ENCODE measurements at regions not wholly inside any gene's neighbourhood (a gene's known extent, or its start where the extent isn't known, plus 50 kb on each side); places are given as distances from the start of the nearest gene placed in this dataset.
"Not testable (repeated sequence)": the region's sequence is repeated elsewhere in the genome, so short reads cannot be mapped to it uniquely, and the experiment has no call there.

DNA sequence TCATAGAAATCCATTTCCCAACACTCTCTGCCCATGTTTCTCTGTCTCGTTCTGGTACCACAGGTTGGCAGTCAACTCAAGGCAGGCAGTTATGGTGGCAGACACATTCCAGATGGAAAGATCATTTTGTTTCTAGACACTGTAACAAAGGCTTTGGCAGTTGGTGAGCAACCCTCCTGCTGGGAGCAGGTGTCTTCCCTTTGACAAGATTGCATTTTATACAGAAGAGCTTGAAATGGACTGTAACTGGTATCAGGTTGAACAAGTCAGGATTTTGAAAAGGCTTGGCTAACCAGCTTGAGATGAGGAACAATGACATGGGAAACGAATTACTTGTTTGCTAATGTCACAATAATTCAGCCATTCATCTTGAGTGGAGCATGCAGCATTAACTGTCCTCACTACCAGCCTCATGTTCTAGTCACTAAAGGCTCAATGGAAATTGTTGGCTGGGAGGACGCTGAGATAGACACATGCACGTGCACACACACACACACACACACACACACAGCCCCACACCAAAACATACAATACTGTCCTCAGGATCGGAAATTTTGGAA, 170.0 kb downstream of the SEMA6D start:
- DNase-seq (ENCODE audit: low read depth) = no peak

DNA sequence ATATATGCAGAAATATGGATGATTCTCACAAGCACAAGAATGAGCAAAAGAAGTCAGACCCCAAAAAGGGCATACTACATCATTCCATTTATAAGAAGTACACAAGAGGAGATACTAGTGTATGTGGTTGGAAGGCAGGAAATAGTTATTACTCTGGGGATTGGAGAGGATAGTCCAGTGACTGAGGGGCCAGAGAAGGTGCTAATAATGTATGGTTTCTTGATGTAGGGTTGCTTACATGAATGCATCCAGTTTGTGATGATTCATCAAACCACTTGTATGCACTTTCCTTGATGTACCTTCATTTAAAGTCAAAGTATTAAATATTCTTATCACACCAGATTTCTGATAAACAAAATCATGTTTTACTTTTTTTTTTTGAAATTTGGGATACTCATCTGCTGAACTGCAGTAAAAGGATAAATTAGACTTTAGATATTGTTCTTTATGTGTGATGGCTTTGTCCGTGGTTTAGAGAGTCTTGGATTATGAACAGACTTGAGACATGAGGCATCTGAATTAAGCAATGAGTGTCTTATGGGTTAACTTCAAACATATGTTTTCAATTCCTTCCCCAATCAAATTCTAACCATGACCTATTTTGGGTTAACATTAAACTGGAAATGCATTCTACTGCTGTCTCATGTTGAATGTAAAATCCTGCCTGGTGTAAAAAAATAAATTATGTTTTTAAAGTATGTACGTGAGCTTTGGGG, 171.2 kb downstream of the SEMA6D start:
- DNase-seq (ENCODE audit: low read depth) = no peak

DNA sequence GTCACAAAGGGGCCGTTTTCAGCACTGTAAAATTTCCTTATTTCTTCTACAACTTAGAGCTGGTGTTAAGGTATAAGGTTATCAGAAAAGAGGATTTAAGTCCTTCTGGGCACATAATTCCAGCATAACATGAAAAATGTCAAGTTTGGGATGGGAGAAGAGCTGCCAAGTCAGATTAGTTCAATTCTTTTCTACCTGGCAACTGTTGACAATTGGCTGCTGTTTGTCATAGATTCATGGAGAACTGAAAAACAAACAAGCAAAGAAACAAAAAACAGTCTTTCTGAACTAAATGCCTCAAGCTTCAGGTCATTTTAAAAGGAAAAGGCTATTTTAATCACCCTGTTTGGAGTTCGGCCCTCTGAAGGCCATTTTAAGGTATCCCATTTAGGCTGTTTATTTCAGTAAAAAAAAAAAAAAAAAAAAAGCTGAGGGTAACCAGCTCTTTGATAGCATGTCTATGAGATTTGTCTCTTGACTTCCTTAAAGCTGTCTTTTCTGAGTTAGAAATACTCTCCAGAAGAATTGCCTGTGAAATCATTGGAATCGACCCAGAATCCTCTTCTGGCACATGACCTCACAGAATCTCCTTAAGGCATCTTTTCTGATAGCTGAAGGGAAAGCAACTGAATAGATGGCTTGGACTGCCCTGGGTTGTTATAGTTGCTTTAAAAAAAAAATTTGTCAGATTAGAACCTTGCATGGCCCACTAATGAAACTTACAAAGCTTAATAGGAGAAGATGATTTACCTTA, 173.3 kb downstream of the SEMA6D start:
- DNase-seq (ENCODE audit: low read depth) = no peak

DNA sequence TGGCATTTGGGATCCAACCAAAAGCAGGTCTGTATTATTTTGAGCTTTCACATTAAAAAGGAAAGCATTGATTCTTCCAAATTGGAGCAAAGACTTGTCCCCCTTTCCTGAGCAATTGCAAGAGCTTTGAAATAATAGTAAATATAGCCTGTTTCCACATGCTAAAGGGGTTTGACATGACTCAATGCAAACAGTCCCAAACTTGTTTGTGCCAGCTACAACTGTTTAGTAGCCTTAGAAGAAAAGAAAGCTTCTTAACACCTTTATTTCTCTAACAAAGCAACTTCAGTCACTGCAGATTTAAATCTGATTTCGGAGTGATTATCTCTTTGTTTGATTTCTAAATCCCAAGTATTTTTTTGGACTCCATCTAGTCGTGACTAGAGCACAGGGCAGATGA, 180.2 kb downstream of the SEMA6D start:
- no peak for DNase-seq (ENCODE audit: low read depth)

DNA sequence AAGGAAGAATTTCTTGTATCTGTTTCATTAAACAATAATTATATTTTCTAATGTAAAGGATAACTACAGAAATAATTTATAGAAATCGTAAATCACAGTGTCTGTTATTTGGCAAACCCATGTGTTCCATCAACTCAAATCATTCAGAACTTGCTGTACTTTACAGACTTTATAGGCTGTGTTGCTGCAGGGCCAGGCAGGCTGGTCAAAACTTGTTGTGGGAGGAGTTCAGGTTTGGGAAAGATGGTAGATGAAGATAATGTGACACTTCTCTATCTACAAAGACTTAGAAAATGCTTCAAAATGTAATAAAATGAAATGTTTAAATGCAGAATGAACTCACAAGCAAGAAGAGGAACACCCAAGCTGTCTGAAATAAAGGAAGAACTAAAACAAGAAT, 183.4 kb downstream of the SEMA6D start:
- DNase-seq (ENCODE audit: low read depth) = no peak

DNA sequence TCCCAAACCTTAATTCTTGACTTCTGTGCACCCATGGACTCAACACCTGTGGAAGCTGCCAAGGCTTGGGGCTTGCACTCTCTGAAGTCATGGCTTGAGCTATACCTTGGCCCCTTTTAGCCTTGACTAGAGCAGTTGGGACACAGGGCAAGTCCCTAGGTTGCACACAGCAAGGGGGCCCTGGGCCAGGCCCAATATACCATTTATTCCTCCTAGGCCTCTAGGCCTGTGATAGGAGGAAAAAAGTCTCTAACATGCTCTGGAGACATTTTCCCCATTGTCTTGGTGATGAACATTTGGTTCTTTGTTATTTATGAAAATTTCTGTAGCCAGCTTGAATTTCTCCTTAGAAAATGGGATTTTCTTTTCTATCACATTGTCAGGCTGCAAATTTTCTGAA, 186.1 kb downstream of the SEMA6D start:
- DNase-seq (ENCODE audit: low read depth) = no peak

DNA sequence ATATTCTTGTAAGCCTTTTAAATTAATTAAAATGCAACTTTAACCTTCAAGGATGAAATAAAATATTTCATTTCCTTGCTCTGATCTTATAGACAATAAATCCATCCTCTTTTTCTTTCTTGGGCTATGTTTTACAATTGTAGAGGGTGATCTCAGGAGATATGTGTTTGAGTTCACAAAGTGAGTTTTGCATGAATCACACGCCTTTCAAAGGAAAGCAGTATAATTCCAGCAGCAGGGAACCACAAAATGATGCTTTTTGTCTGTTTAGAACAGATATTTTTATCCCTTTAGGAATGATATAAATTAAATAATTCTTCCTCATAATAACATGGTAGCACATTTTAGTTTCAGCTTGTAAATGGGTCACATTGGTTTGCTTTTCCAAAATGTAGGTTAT, 191.2 kb downstream of the SEMA6D start:
- DNase-seq (ENCODE audit: low read depth) = no peak

DNA sequence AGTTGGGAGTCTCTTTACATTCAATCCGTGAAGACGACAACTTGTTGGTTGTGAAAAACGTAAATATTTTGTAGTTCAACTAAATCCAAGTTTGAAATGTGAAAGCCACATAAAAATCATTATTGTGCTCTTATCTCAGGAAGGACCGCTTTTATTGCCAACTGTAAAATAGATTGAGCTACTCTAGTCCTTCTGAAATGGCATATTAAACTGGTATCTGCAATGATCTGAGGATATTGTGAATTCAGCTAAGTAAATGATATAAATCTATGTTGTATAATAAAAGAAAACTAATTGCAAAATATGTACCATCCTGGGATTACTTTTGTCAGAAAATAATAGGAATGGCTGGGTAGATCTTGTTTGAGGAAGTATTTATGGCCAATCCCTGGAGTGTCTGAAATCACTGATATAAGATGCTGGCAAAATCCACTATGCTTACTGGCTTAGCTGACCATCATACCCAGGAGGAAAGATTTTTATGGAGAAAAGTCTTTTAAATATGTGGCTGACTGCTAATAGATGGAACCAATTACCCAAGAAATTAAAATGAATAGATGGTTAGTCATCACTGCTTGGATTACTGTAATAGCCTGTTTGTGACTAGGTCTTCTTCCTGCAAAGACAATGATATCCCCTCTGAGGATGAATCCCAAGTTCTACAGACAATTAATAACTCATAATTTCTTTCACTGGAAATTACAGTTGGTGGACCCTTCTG, 191.8 kb downstream of the SEMA6D start:
- no peak for DNase-seq (ENCODE audit: low read depth)

DNA sequence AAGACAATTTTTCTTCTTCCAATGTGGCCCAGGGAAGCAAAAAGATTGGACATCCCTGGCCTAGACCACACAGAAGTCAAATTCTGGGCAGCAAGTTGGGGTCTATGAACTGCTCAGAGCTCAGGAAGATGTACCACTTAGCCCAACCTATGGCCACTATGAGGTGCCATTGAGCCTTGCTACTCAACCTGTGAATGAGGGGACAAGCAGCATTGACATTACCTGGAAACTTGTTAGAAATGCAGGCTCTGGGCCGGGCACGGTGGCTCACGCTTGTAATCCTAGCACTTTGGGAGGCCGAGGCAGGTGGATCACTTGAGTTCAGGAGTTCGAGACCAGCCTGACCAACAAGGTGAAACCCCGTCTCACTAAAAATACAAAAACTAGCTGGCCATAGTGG, 195.6 kb downstream of the SEMA6D start:
- DNase-seq (ENCODE audit: low read depth) = not testable (repeated sequence)

DNA sequence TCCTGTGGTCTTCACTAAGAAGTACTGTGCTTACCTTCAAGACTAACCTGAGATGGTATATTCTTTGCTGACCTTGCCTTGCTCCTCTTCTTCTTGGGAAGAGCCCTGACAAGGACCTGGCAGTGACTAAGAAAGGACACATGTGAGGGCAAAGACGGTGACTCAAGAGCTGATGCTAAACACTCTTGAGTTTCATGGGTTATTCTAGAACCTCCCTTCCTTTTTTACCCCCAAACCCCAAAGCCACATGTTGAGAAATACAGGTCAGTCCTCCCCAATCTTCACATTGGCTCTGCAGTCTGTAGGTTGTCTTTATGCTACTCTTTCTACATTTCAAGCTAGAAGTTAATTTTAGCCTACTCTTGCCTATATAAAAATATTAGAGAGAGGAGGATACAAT, 200.6 kb downstream of the SEMA6D start:
- DNase-seq (ENCODE audit: low read depth) = no peak

DNA sequence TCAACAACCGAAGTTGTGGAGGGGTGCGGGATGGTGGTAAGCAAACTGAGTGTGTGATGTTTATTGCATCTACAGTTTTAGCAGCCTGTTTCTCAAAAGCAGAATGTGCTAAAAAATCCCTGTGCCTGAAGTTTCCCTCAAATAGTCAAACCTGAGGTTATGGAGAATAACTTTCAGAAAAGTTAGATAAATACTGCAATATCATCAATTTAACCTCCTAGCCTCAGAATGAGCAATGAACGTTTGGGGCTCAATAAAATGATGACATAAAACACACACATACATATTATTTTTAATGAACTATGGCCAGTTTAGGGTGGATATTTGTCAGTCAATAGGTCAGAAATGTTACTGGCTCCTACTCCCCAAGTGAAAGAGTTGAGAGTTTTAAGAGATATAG, 201.6 kb downstream of the SEMA6D start:
- DNase-seq (ENCODE audit: low read depth) = no peak

DNA sequence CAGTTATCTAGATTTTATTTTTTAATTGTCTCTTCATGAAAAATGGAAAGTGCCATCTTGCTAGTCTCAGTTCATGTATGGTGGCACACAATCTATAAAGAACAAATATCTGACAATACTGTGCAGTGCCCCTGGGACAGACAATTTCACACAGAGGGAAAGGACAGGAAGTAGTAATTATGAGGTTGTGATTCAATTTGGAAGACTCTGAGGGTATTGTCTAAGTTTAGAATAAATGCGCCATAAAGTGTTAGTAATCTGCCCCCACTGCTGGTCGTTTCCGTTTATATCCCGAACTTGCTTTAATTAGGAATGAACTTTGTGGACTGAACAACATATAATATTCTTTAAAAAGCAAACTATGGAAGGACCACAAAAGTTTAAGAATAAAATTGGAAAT, 196.4 kb upstream of the SLC24A5 start:
- no peak for DNase-seq (ENCODE audit: low read depth)

DNA sequence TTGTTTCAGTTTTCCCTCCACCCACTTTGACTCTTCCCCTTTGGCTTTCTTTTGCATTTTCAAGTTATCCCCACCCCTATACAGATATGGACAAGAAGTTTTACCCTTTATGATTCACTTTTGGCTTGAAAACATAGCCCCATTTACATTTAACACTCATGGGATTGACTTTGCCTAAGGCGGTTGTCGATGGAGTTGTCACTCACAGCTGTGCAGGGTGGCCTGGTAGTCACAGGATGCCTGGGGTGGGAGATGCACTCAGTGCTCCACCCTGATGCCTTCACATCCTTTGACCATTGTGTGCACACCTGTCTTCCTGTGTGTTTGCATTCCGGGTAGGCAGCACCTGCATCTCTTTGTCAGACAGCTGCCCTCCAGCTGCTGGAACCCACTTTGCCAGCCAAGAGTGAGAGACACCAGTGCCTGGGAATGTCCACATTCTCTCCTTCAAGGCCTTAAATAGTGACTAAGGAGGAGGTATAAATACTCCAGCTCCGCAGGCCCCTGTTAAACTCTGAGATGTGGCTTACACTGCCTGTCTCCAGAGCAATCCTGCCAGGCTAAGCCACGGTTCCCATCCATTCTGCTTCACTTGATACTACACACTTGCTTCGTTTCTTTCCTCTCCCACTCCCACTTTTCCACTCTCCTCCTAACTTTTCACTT, 191.5 kb upstream of the SLC24A5 start:
- DNase-seq (ENCODE audit: low read depth) = no peak

DNA sequence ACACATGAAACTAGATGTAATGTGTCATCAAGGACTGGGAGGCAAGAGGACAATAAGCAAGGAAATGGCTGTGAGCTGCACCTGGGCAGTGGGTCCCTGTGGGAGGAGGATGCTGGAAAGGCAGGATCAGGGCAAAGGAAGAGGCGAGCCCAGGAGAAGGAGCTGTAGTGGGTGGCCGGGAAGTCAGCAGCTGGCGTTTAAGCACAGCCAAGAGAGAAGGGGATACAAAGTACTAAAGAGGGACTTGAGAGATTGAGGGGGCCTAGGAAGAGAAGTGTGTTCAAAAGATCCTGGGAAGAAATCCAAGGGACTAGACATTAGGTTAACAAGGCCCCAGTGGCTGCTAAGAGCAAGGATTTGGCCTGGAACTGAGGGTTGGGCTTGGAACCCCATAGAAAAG, 188.5 kb upstream of the SLC24A5 start:
- no peak for DNase-seq (ENCODE audit: low read depth)

DNA sequence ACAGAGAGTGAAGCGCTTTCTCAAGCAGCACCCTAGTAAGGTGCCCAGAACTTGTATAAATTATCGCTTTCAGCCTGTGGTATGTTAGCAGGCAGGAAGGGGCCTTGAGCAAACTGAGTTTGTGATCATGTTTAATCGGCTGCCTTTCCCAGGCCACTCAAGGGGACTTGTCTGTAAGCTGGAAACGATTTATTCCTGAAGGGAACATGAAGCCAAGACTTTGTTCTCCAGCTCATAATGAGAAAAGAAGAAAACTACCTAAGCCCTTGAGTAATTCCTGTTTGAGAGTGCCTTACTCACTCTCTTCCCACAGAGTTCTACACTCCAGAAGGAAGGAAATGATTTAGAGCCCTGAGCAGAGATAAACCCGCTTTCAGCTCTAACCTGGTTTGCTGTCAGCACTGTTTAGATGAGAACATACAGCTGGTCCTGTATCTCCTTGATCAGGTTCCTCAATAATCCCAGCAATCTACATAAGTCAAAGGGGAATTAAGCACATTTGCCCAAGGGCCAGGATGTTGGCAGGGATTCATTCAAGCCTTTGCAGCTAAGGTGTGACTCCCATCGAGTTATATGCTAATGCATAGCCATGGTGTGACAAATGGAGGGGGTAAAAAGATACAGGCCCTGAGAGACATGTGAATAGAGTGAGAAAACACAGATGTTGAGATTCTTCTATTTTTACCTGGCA, 187.7 kb upstream of the SLC24A5 start:
- no peak for DNase-seq (ENCODE audit: low read depth)

DNA sequence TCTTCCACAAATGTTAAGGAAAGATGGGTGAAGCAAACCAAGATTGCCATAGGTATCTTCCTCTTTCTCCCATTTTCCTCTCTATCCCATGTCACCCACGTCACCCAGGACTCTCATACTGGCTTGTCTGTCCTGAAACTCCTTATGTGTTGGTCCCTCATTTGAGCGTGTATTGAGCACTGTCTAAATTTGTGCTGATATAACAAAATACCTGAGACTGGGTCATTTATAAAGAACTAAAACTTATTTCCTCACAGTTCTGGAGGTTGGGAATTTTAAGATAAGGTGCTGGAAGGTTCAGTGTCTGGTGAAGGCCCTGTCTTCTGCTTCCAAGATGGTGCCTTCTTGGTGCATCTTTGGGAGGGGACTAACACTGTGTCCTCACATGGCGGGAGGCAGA, 186.9 kb upstream of the SLC24A5 start:
- DNase-seq (ENCODE audit: low read depth) = no peak

DNA sequence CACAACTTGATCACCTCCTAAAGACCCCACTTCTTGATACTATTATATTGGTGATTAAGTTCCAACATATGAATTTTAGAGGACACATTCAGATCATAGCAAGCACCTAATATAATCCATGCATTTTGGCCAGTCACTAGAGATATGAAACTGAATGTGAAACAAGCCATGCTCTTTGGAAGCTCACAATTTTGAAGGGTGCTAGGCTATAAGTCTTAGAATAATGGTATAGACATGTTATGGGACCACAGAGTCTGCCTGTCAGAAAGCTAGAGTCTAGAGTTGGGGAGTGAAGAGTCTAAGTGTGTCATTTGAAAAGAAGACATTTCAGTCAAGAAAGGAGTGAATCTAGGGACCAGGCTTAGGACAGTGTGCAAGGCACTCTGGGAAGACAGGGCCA, 186.4 kb upstream of the SLC24A5 start:
- no peak for DNase-seq (ENCODE audit: low read depth)

DNA sequence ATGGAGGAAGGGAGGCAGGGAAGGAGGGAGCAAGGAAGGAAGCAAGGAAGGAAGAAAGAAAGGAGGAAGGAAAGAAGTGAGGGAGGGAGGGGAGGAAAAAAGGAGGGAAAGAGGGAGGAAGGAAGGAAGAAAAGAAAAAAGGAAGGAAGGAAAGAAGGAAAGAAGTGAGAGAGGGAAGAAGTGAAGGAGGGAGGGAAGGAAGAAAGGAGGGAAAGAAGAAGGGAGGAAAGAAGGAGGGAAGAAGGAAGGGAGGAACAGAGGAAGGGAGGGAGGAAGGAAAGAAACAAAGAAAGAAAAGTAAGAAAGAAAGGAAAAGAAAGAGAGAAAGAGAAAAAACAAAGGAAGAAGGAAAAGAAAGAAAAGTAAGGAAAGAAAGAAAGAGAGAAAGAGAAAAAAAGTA, 183.0 kb upstream of the SLC24A5 start:
- no peak for DNase-seq (ENCODE audit: low read depth)

DNA sequence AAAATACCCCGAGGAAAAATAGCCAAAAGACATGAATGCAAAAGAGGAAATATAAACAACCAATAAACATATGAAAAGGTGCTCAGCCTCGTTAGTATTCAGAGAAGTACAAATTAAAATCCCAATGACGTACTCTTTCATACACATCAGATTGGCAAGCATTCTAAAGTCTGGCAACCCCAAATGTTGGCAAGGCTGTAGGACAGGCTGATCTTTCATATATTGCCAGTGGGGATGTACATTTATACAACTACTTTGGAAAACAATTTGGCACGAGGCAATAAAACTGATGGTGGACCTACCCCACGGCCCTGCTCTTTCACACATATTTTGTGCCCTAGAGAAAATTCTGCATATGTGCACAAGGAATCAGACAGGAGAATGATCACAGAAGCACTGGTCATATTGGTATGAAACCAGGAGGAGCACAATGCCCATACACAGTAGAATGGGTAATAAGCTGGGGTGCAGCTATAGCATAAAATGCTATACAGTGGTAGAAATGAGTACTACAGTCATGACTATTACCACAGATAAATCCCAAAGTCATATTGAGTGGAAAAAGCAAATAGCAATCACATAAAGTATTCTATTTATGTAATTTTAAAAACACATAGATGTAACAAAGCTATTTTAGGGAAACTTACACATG, 176.0 kb upstream of the SLC24A5 start:
- no peak for DNase-seq (ENCODE audit: low read depth)

DNA sequence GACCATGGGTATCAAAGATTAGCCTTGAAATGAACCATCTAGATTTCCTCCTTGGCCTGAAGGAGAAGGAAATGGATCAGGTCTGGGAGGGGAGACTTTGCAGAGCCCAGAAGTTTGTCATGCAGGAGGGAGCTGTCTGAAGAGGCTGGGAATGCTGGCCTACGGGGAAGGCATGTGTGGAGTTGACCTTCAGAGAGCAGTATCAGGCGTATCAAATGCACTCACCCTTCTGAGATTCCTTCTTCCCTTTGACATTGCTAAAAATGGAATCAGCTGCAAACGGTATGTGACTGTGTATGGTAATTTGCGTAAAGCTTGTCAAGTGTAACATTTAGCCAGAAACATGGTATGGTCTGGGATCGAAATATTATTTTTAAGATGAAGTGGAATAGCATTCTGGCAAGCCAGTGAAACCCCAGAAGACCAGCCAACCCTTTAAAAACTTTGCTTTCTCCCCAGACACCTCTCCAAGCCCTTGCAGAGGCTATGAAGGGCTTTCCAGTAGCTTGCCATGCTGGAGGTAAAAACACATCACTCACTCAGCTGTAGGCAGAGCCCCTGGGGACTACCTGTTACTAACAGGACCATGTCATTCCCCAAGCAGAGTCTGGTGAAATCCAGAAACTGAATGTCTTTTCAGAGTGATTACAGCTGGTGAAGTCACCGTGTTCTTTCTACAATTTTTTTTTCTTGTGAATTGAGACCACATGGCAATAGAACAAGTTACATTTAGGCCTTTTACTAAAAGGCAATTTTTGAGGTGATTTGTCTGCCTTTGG, 174.7 kb upstream of the SLC24A5 start:
- no peak for DNase-seq (ENCODE audit: low read depth)

All from iris pigment epithelial cell (primary cell).